Naive thymus-derived CD4-positive, alpha-beta T cell (primary cell): ENCODE measurements at regions not wholly inside any gene's neighbourhood (a gene's known extent, or its start where the extent isn't known, plus 50 kb on each side); places are given as distances from the start of the nearest gene placed in this dataset.

Experiments used
- ATAC-seq: fragments of 150-1000 bp; cut with Tn5 transposase; 2 replicates; pipeline ENCODE4 v1.10.0; 2021; ENCODE audit warnings: mild to moderate bottlenecking, moderate library complexity
- CTCF ChIA-PET: fragments of 350-600 bp; sonication (Branson Sonifier 250); formaldehyde crosslinking; loops from one replicate; lab custom pipeline; 2021; ENCODE audit warnings: antibody characterized with exemption; lab: Charles Lee
- POLR2A ChIA-PET: fragments of 350-600 bp; sonication (Branson Sonifier 250); formaldehyde crosslinking; loops from one replicate; lab custom pipeline; 2021; ENCODE audit warnings: antibody characterized with exemption, inconsistent platforms; lab: Charles Lee
- DNase-seq, 9 donors: peaks; one replicate each; pipeline versions ENCODE4 v3.0.0 to v3.0.0-alpha.2; 2020 to 2022; ENCODE audit warnings: mixed read lengths in 1 of 9
- H3K27ac ChIP-seq: one replicate; pipeline ENCODE4 v1.7.0; 2013; ENCODE audit warnings: mild to moderate bottlenecking, low read depth, low read length, moderate library complexity
- H3K27me3 ChIP-seq, 2 donors: one replicate each; pipeline ENCODE4 v1.7.0; 2013; ENCODE audit warnings: low read length in 2 of 2, mild to moderate bottlenecking in 2 of 2, moderate library complexity in 2 of 2; ENCODE audit not compliant: control insufficient read depth in 2 of 2, insufficient read depth in 2 of 2
- H3K36me3 ChIP-seq, 3 experiments: 1 replicate in 2 of 3; 2 replicates in 1 of 3; pipeline ENCODE4 v1.7.0; 2013; ENCODE audit warnings: low read length in 3 of 3, mild to moderate bottlenecking in 3 of 3, moderate library complexity in 1 of 3; ENCODE audit not compliant: insufficient read depth in 3 of 3, control insufficient read depth in 2 of 3
- H3K4me1 ChIP-seq, 2 donors: one replicate each; pipeline ENCODE4 v1.7.0; 2013; ENCODE audit warnings: low read length in 2 of 2, mild to moderate bottlenecking in 2 of 2, moderate library complexity in 1 of 2; ENCODE audit not compliant: control insufficient read depth in 2 of 2, insufficient read depth in 2 of 2
- H3K4me3 ChIP-seq: 2 replicates; pipeline ENCODE4 v1.7.0; 2013; ENCODE audit warnings: mild to moderate bottlenecking, low read length
- H3K9me3 ChIP-seq, 3 experiments: 1 replicate in 2 of 3; 2 replicates in 1 of 3; pipeline ENCODE4 v1.7.0; 2013; ENCODE audit warnings: low read length in 3 of 3; ENCODE audit not compliant: control insufficient read depth in 2 of 3
- H3K27ac Mint-ChIP-seq, 9 donors: one replicate each; pipeline ENCODE4 v1.8.0; 2020 to 2022; ENCODE audit warnings: mixed read lengths in 9 of 9, mild to moderate bottlenecking in 8 of 9, moderate library complexity in 5 of 9, inconsistent platforms in 2 of 9
- H3K27me3 Mint-ChIP-seq, 5 donors: one replicate each; pipeline ENCODE4 v1.8.0; 2021 to 2022; ENCODE audit warnings: mixed read lengths in 5 of 5, mild to moderate bottlenecking in 1 of 5
- H3K36me3 Mint-ChIP-seq, 5 donors: one replicate each; pipeline ENCODE4 v1.8.0; 2020 to 2022; ENCODE audit warnings: mixed read lengths in 5 of 5, mild to moderate bottlenecking in 3 of 5, inconsistent platforms in 1 of 5
- H3K4me1 Mint-ChIP-seq, 7 donors: one replicate each; pipeline ENCODE4 v1.8.0; 2020 to 2022; ENCODE audit warnings: mixed read lengths in 7 of 7, mild to moderate bottlenecking in 3 of 7, inconsistent platforms in 1 of 7
- H3K4me3 Mint-ChIP-seq, 10 donors: one replicate each; pipeline ENCODE4 v1.8.0; 2020 to 2022; ENCODE audit warnings: mild to moderate bottlenecking in 10 of 10, mixed read lengths in 10 of 10, moderate library complexity in 6 of 10, inconsistent platforms in 2 of 10
- H3K9me3 Mint-ChIP-seq, 11 donors: one replicate each; pipeline ENCODE4 v1.8.0; 2020 to 2022; ENCODE audit warnings: mixed read lengths in 11 of 11, mild to moderate bottlenecking in 4 of 11, inconsistent platforms in 1 of 11, moderate library complexity in 1 of 11
- intact Hi-C, 2 donors: fragments of 100-400 bp; cut with micrococcal nuclease; formaldehyde crosslinking; loops; one replicate each; pipeline ENCODE4 v1.15.1; 2023

GRCh38 chr11:71140206-71140919 is 112.0 kb downstream of the SHANK2 start:
- H3K27ac Mint-ChIP-seq: no peak overlapping the region
- DNase-seq (no peak), ATAC-seq (no peak)
- intact Hi-C loops: no loop called here
- Histone ChIP-seq H3K9me3 (no peaks in the 10 kb centered on the region), H3K4me3 (no peak overlapping the region), H3K27ac (no peak overlapping the region), H3K27me3 (no peaks in the 10 kb centered on the region), H3K36me3 (no peaks in the 10 kb centered on the region), H3K4me1 (no peaks in the 10 kb centered on the region)
- CTCF ChIA-PET: no interaction called here
- no peaks in the 10 kb centered on the region for H3K4me1 Mint-ChIP-seq
- H3K27me3 Mint-ChIP-seq: peaks cover 0 to 10% (median 6%) of the 10 kb centered on the region in 5 donors
- H3K4me3 Mint-ChIP-seq: no peak overlapping the region
- POLR2A ChIA-PET: no interaction called here
- H3K9me3 Mint-ChIP-seq: peaks cover 0 to 3% (median 0%) of the 10 kb centered on the region in 11 donors
- H3K36me3 Mint-ChIP-seq: no peaks in the 10 kb centered on the region

- Mint-ChIP-seq H3K36me3 (no peaks in the 10 kb centered on the region), H3K4me1 (no peaks in the 10 kb centered on the region), H3K9me3 (peaks cover 0 to 3% (median 0%) of the 10 kb centered on the region in 11 donors), H3K27me3 (peaks cover 0 to 10% (median 0%) of the 10 kb centered on the region in 5 donors), H3K27ac (no peak overlapping the region), H3K4me3 (no peak overlapping the region)
- ChIA-PET POLR2A (no interaction called here), CTCF (no interaction called here)
- Histone ChIP-seq H3K4me1 (no peaks in the 10 kb centered on the region), H3K27me3 (no peaks in the 10 kb centered on the region), H3K36me3 (no peaks in the 10 kb centered on the region), H3K9me3 (no peaks in the 10 kb centered on the region), H3K27ac (no peak overlapping the region), H3K4me3 (no peak overlapping the region)
- ATAC-seq: no peak
- DNase-seq: no peak
- intact Hi-C loops: no loop called here
Measured at GRCh38 chr11:71139516-71140205, 112.7 kb downstream of the SHANK2 start.

- H3K4me3 Mint-ChIP-seq: no peak overlapping the region
- H3K4me1 Mint-ChIP-seq: no peaks in the 10 kb centered on the region
- no peak for DNase-seq
- POLR2A ChIA-PET: no interaction called here
- Histone ChIP-seq H3K36me3 (no peaks in the 10 kb centered on the region), H3K4me3 (no peak overlapping the region), H3K9me3 (no peaks in the 10 kb centered on the region), H3K27me3 (no peaks in the 10 kb centered on the region), H3K27ac (no peak overlapping the region), H3K4me1 (no peaks in the 10 kb centered on the region)
- ATAC-seq: no peak
- peaks cover 0 to 3% (median 0%) of the 10 kb centered on the region in 11 donors for H3K9me3 Mint-ChIP-seq
- intact Hi-C loops: no loop called here
- no peaks in the 10 kb centered on the region for H3K36me3 Mint-ChIP-seq
- no peak overlapping the region for H3K27ac Mint-ChIP-seq
- H3K27me3 Mint-ChIP-seq: peaks cover 0 to 10% (median 0%) of the 10 kb centered on the region in 5 donors
- CTCF ChIA-PET: no interaction called here
Measured at GRCh38 chr11:71138737-71139425, 113.5 kb downstream of the SHANK2 start.

DNA sequence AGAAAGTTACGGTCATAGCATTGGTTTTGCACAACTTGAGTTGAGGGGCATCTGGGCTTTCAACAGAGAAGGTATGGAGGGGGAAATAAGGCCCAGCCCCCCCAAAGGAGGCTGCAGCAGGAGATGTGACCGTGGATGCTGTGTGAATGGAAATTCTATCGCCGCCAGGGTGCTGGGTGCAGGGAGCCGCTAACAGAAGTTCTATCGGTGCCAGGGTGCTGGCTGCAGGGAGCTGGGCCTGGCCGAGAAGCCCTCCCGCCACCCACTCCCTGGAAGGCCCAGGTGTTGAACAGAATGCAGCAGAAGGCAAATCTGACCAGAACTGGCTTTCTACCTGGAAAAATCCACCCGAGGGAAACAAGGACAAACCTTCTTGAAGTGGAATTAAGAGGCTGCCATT is 115.0 kb downstream of the SHANK2 start:
- H3K9me3 Mint-ChIP-seq: peaks cover 0 to 3% (median 0%) of the 10 kb centered on the region in 11 donors
- ChIA-PET CTCF (no interaction called here), POLR2A (no interaction called here)
- H3K36me3 Mint-ChIP-seq: no peaks in the 10 kb centered on the region
- H3K36me3 ChIP-seq: no peaks in the 10 kb centered on the region
- no peak overlapping the region for H3K27ac ChIP-seq
- no peak overlapping the region for H3K27ac Mint-ChIP-seq
- no peaks in the 10 kb centered on the region for H3K9me3 ChIP-seq
- intact Hi-C loops: no loop called here
- H3K4me3 Mint-ChIP-seq: no peak overlapping the region
- no peaks in the 10 kb centered on the region for H3K4me1 Mint-ChIP-seq
- ATAC-seq (no peak), DNase-seq (no peak)
- H3K4me1 ChIP-seq: no peaks in the 10 kb centered on the region
- H3K27me3 Mint-ChIP-seq: peaks cover 0 to 21% (median 0%) of the 10 kb centered on the region in 5 donors
- H3K27me3 ChIP-seq: no peaks in the 10 kb centered on the region
- H3K4me3 ChIP-seq: no peak overlapping the region

DNA sequence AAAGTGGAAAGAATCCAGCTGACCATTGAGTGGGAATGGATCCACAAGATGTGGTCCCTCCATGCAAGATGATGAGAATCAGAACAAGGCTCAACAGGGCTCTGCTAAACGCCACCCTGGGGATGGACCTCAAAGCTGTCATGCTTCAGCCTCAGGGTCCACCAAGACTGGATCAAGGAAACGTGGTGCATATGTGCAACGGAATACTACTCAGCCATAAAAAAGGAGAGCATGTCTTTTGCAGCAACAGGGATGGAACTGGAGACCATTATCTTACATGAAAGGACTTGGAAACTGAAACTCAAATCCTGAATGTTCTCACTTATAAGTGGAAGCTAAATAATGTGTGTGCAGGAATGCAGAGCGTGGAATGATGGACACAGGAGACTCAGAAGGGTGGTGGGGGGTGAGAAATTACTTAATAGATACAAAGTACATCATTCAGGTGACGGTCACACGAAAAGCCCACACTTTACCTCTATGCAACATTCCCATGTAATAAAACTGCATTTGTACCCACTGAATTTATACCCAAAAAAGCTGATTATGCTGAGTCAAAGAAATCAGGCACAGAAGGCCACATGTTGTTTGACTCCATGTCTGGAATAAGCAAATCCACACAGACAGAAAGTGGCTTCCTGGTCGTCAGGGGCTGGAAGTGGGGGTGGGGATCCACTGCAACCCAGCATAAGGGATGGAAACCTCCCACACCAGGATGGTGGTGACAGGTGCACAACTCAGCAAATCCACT is 116.1 kb downstream of the SHANK2 start:
- Mint-ChIP-seq H3K27ac (no peak overlapping the region), H3K4me1 (no peaks in the 10 kb centered on the region), H3K36me3 (no peaks in the 10 kb centered on the region), H3K27me3 (peaks cover 0 to 29% (median 0%) of the 10 kb centered on the region in 5 donors), H3K4me3 (no peak overlapping the region), H3K9me3 (peaks cover 0 to 3% (median 0%) of the 10 kb centered on the region in 11 donors)
- ATAC-seq: no peak
- H3K27me3 ChIP-seq: no peaks in the 10 kb centered on the region
- H3K4me1 ChIP-seq: no peaks in the 10 kb centered on the region
- intact Hi-C loops: no loop called here
- CTCF ChIA-PET: no interaction called here
- H3K9me3 ChIP-seq: no peaks in the 10 kb centered on the region
- no peaks in the 10 kb centered on the region for H3K36me3 ChIP-seq
- H3K4me3 ChIP-seq: no peak overlapping the region
- no peak for DNase-seq
- no peak overlapping the region for H3K27ac ChIP-seq
- POLR2A ChIA-PET: no interaction called here

DNA sequence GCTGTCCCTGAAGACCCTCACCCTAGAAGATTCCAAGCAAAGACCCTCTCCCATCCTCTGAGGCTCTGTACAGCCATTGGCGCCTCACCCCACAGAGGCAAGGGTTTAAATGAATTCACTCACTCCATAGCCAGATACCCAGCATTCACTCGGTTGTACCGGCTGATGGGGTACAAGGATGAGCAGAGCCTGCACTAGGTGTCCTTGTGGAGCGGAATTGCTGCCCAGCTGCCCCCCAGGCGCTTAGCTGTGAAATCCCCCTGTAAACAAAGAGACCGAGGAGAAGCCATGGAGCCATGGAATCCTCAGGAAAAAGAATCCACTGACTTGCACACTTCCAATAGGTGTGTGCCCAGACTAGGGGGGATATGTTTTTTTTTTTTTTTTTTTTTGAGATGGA is 117.3 kb downstream of the SHANK2 start:
- Histone ChIP-seq H3K27ac (no peak overlapping the region), H3K27me3 (no peaks in the 10 kb centered on the region), H3K9me3 (no peaks in the 10 kb centered on the region), H3K4me1 (no peaks in the 10 kb centered on the region), H3K4me3 (no peak overlapping the region), H3K36me3 (no peaks in the 10 kb centered on the region)
- Mint-ChIP-seq H3K27me3 (peaks cover 0 to 38% (median 3%) of the 10 kb centered on the region in 5 donors), H3K27ac (no peak overlapping the region), H3K4me1 (no peaks in the 10 kb centered on the region), H3K36me3 (no peaks in the 10 kb centered on the region), H3K9me3 (peaks cover 0 to 3% (median 0%) of the 10 kb centered on the region in 11 donors), H3K4me3 (no peak overlapping the region)
- ATAC-seq (no peak), DNase-seq (no peak)
- ChIA-PET POLR2A (no interaction called here), CTCF (no interaction called here)
- intact Hi-C loops: no loop called here
